HG03354 (cell line): ENCODE measurements at regions not wholly inside any gene's neighbourhood (a gene's known extent, or its start where the extent isn't known, plus 50 kb on each side); places are given as distances from the start of the nearest gene placed in this dataset.

Experiments
- ATAC-seq: cut with Tn5 transposase; IDR thresholded peaks from one replicate; pipeline ENCODE4 v1.9.1; 2021; ENCODE audit warnings: mild to moderate bottlenecking; ENCODE audit not compliant: unreplicated experiment, poor library complexity, severe bottlenecking

- ATAC-seq: no peak
These were observed 104.4 kb downstream of the LIPG start for GRCh38 chr18:49666045-49666775.

GRCh38 chr18:49663899-49664890 is 102.3 kb downstream of the LIPG start:
- no peak for ATAC-seq

- ATAC-seq: no peak
These were observed 100.6 kb downstream of the LIPG start for GRCh38 chr18:49662506-49662905.

GRCh38 chr18:49658823-49659404 is 97.1 kb downstream of the LIPG start:
- no peak for ATAC-seq

- ATAC-seq: no peak
These were observed 94.3 kb downstream of the LIPG start for GRCh38 chr18:49656073-49656692.

GRCh38 chr18:49655266-49656072 is 93.6 kb downstream of the LIPG start:
- ATAC-seq: no peak

GRCh38 chr18:49654347-49654746 is 92.5 kb downstream of the LIPG start:
- no peak for ATAC-seq

GRCh38 chr18:49652881-49653724 is 91.2 kb downstream of the LIPG start:
- no peak for ATAC-seq

- no peak for ATAC-seq
These were observed 89.2 kb downstream of the LIPG start for GRCh38 chr18:49651033-49651432.

GRCh38 chr18:49650426-49650891 is 88.6 kb downstream of the LIPG start:
- ATAC-seq: no peak

- no peak for ATAC-seq
These were observed 87.0 kb downstream of the LIPG start for GRCh38 chr18:49648811-49649210.
